Gastrocnemius medialis (tissue), 4 donors: ENCODE measurements at regions not wholly inside any gene's neighbourhood (a gene's known extent, or its start where the extent isn't known, plus 50 kb on each side); places are given as distances from the start of the nearest gene placed in this dataset.

Experiments
- POLR2A ChIP-seq, 2 donors: fragments of 450-650 bp; IDR thresholded peaks; one replicate each; pipeline ENCODE4 v1.6.1; 2017; ENCODE audit warnings: antibody characterized with exemption in 2 of 2, mild to moderate bottlenecking in 2 of 2, moderate library complexity in 2 of 2
- TF ChIP-seq, protein P1 (sequence below), 5 experiments: fragments of 450-650 bp in 3 of 5; fragments of 200-600 bp in 2 of 5; sonication (generic) in 2 of 5; IDR thresholded peaks in 4 of 5; conservative IDR thresholded peaks in 1 of 5; 1 replicate in 4 of 5; 2 replicates in 1 of 5; pipeline ENCODE4 v1.5.1; 2016 to 2019; ENCODE audit warnings: antibody characterized with exemption in 5 of 5, mild to moderate bottlenecking in 3 of 5, moderate library complexity in 3 of 5

DNA sequence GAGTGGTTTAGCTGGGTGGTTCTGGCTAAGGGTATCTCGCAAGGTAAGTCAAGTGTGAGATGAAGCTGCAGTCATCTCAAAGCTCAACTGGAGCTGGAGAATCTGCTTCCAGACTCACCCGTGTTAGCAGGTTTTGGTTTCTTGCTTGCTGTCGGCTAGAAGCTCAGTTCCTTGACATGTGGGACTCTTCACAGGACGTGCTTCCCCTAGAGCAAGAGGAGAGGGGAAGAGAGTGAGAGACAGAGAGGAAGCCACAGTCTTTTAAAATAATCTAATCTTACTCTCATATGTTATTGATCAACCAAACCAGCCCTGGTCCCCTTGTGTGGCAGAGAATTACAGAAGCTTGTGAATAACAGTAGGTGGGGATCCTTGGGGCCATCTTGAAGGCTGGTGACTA, 199.5 kb downstream of the REEP3 start:
- TF ChIP-seq, protein P1, sequence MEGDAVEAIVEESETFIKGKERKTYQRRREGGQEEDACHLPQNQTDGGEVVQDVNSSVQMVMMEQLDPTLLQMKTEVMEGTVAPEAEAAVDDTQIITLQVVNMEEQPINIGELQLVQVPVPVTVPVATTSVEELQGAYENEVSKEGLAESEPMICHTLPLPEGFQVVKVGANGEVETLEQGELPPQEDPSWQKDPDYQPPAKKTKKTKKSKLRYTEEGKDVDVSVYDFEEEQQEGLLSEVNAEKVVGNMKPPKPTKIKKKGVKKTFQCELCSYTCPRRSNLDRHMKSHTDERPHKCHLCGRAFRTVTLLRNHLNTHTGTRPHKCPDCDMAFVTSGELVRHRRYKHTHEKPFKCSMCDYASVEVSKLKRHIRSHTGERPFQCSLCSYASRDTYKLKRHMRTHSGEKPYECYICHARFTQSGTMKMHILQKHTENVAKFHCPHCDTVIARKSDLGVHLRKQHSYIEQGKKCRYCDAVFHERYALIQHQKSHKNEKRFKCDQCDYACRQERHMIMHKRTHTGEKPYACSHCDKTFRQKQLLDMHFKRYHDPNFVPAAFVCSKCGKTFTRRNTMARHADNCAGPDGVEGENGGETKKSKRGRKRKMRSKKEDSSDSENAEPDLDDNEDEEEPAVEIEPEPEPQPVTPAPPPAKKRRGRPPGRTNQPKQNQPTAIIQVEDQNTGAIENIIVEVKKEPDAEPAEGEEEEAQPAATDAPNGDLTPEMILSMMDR (IDR thresholded peaks at IDR 0.05 in 4 of 5, conservative IDR thresholded peaks at IDR 0.05 in 1 of 5), result no peak
- no peak for TF ChIP-seq POLR2A (IDR thresholded peaks at IDR 0.05)
